NCI-H1930 (cell line): ENCODE measurements at regions not wholly inside any gene's neighbourhood (a gene's known extent, or its start where the extent isn't known, plus 50 kb on each side); places are given as distances from the start of the nearest gene placed in this dataset.

Source experiments
- DNase-seq, 2 experiments: peaks; one replicate each; lab custom pipeline; 2025; lab: John Stamatoyannopoulos, UW

GRCh38 chr18:28406533-28406932, 229.6 kb upstream of the CDH2 start:
- no peak for DNase-seq

DNA sequence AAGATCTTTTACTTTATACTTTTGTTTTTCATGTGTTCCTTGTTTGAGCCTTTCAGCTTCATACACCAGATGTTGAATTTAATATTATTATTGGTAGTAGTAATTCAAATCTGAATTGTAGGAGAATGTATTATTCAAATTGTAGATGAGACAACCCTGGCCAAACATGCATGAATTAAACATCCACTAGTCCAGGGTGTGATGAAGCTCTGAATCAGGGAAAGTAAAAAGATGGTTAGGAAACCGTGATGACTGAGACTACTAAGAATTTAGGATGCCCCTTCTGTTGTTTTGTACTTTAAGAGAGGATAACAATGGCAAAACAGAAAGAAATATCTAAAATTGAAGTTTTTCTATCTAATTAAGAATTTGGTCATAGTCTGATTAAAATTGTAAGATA, 227.8 kb upstream of the CDH2 start:
- DNase-seq, result no peak

GRCh38 chr18:28399781-28400362, 222.9 kb upstream of the CDH2 start:
- DNase-seq, result no peak

DNA sequence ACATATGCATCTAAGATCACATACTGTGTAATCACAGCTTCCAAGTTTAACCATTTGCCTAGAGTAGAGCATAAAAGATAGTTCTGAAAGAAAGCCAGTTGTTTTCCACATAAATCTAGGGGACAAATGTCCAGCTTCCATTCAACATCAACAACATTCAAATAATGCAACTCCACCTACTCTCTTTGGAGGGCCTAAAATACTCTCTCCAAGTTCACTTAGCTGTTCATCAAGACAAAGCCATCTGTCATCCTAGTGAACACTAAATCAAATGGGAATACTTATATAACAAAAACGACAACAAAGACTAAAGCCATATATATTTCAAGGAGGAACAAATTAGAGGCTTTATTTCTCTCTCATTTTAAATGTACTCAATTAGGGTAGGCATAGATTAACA, 221.5 kb upstream of the CDH2 start:
- DNase-seq, result no peak

DNA sequence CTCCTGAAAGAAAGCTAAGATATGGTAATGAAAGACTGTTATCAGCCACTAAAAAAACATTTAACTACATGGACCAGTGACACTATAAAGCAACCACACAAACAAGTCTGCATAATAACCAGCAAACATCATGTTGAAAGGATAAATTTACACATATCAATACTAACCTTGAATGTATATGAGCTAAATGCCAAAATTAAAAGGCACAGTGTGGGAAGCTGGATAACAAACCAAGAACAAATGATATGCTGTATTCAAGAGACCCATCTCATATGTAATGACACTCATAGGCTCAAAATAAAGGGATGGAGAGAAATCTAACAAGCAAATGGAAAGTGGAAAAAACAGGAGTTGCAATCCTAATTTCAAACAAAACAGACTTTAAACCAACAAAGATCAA, 213.1 kb upstream of the CDH2 start:
- DNase-seq, result no peak

DNA sequence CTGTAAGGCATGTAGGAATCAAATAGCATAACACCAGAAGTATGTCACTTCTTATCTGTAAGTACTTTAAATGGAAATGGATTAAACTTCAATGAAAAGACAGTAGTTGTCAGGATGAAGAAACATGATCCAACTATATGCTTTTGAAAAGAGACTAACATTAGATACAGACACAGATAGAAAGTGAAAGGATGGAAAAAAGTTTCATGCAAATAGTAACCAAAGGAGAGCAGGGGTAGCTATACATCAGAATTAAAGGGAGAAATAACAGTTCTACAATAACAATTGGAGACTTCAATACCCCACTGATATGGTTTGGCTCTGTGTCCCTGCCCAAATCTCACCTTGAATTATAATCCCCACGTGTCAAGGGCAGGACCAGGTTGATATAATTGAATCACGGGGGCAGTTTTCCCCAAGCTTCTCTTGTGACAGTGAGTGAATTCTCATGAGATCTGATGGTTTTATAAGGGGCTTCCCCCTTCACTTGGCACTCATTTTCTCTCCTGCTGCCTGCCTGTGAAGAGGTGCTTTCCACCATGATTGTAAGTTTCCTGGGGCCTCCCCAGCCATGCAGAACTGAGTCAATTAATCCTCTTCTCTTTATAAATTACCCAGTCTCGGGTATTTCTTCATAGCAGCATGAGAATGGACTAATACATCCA, 205.4 kb upstream of the CDH2 start:
- no peak for DNase-seq

GRCh38 chr18:28372186-28372585, 195.3 kb upstream of the CDH2 start:
- DNase-seq, result no peak

- DNase-seq, result no peak
Observed at GRCh38 chr18:28366676-28367075, 189.7 kb upstream of the CDH2 start.

- peak in 1 of 2 experiments; percentile 41 for DNase-seq
Observed at GRCh38 chr18:28365411-28365831, 188.5 kb upstream of the CDH2 start.

- no peak for DNase-seq
Observed at GRCh38 chr18:28363124-28363523, 186.2 kb upstream of the CDH2 start.

DNA sequence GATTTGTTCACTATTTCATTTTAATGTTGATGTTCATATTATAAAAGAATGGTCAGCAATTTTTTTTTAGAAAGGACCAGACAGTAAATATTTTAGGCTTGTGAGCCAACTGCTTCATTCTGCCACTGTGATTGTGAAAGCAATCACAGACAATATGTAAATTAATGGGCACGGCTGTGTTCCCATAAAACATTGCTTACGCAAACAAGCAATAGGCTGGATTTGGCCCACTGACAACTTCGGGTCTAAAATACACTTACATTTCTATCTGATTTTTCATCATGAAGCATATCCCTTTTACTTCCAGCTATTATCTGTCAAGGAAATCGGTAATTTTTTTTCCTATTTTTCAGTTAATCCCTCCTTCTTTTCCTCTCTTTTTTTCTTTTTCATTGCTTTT, 182.2 kb upstream of the CDH2 start:
- DNase-seq, result no peak

GRCh38 chr18:28357766-28358401, 181.0 kb upstream of the CDH2 start:
- no peak for DNase-seq

DNA sequence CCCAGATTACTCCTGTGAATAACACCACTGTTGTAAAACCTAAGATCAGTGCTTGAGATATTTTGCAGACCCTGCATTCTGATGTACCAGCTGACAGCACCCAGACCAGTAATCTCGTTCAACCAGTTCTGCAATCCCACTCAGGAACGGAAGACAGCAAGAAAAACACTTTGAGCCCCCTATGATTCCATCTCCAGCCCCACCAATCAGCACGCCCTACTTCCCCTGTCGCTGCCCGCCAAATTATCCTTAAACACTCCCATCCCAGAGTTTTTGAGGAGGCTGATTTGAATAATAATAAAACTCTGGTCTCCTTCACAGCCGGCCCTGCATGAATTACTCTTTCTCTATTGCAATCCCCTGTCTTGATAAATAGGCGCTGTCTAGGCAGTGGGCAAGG, 173.9 kb upstream of the CDH2 start:
- DNase-seq, result no peak

- no peak for DNase-seq
Observed at GRCh38 chr18:28342231-28342630, 165.3 kb upstream of the CDH2 start.

DNA sequence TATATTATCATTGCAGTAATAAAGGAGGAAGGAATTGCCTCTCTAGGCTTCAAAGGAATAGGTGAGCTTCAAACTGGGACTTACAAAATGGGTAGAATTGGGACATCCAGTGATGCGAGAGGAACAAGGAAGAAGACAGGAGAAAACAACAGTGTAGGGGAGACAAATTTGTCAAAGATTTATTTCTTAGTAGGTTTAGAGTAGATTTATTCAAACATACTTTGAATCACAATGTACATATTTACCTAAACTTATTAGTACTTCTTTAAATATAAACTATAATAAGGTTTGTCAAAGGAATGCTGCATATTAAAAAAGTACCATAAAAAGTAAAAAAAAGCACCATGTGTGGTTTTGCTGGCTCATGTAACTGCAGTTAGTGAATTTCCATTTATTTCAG, 161.4 kb upstream of the CDH2 start:
- no peak for DNase-seq

GRCh38 chr18:28334516-28334915, 157.6 kb upstream of the CDH2 start:
- DNase-seq, result no peak

GRCh38 chr18:28332071-28332470, 155.1 kb upstream of the CDH2 start:
- DNase-seq, result no peak

DNA sequence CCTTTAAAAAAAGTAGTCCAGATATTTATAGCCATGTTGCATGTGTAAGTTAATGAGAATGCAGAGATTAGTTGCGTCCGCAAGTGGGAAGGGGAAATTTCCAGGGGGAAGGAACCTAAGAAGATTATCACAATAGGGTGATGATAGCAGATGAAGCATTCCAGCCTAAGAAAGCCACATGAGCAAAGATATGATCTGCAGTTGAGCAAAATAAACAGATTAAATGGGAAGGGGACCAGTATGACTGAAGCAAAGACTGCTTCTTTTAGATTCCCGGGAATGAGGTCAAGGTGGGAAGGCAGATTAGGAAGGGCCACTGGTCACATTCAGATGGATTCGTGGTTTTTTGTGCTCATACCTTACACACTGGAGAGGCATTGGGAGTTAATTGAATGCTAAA, 154.6 kb upstream of the CDH2 start:
- no peak for DNase-seq

GRCh38 chr18:28313602-28314001, 136.7 kb upstream of the CDH2 start:
- no peak for DNase-seq

- DNase-seq, result no peak
Observed at GRCh38 chr18:28288784-28289183, 111.9 kb upstream of the CDH2 start.

DNA sequence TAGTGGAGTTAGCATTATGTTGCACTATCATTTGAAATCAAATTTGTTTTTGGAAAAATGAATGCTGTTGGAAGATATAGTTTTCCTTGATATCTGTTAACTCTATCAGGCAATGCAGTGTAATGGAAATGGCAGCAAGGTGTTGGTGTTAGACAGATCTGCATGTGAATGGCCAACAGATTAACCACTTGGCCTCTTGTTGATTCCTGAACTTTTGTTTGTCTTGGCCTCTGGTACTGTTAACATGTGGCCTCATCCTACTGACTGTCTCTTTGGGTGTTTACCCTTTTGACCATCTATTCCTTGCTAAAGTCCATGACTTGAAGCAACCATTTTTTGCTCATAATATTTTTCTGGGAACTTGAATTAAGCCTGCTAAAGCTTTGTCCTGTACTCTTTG, 110.2 kb upstream of the CDH2 start:
- no peak for DNase-seq

GRCh38 chr18:28284132-28284531, 107.2 kb upstream of the CDH2 start:
- DNase-seq, result no peak

DNA sequence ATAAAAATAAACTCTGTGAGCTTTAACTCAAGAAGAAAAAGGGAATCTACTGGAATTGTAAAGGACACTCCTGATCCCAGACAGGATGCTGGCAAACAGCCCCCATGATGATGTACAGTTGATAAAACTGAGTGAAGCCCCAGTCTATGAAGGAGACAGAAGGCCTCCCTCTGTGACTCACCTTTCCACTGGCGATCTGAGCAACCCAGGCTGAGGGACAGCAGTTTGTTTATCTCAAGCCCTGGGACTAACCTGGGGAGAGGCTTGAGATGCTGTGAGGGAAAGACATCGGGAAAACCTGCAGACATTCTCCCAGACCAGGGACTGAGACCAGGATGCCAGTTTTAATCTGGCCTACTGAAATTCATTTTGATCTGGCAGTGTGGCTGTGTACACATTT, 104.5 kb upstream of the CDH2 start:
- no peak for DNase-seq

GRCh38 chr18:28269750-28270149, 92.8 kb upstream of the CDH2 start:
- no peak for DNase-seq
